ENCODE measurements at regions not wholly inside any gene's neighbourhood (a gene's known extent, or its start where the extent isn't known, plus 50 kb on each side); places are given as distances from the start of the nearest gene placed in this dataset.

DNA sequence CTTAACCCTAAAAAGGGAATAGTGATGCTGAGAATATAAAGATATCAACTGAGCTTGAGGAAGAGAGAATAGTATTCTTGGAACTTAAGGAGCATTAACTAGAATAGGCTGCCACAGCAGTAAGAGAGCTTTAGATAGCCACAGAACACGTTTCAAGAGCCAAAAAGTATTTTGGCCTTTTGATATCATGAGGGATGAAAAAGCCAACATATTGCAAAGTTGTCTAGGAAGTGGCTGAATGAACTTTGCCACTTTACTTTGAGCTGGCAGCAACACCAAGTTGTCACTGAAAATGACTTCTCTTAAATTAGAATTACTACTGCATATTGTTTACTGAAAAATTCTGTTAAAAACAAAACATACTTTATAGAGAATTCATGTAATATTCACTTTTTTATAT lies 1476.2 kb downstream of the MRPL39 start:
- dilution Hi-C loops (cut with HindIII; ENCODE audit: low sequenced_read_pairs, unreplicated experiment), result no loop called here
- Histone ChIP-seq H4K20me1 (ENCODE audit: insufficient read depth, low read length) (no peaks in the 10 kb centered on the region), H3K36me3 (ENCODE audit: control insufficient read depth, insufficient read depth, low read length) (no peaks in the 10 kb centered on the region), H2BK120ac (ENCODE audit: low read depth, low read length) (no peak overlapping the region), H3K56ac (ENCODE audit: extremely low read depth, insufficient read depth, low read length) (no peak overlapping the region), H3K27me3 (ENCODE audit: control insufficient read depth, insufficient read depth, low read length) (no peaks in the 10 kb centered on the region), H2BK15ac (ENCODE audit: low read depth, low read length) (no peak overlapping the region), H3K4me1 (ENCODE audit: control insufficient read depth, insufficient read depth, low read length) (no peaks in the 10 kb centered on the region), H2BK20ac (ENCODE audit: low read depth, low read length) (no peak overlapping the region; the same call in 1 of the 2 replicates), H3K79me1 (ENCODE audit: low read depth in 1 of 2, low read length in 2 of 2) (no peaks in the 10 kb centered on the region), H2BK5ac (ENCODE audit: low read depth, low read length, poor library complexity, severe bottlenecking) (no peak overlapping the region), H2AK9ac (replicated peaks; ENCODE audit: low read depth, low read length, poor library complexity) (no peak overlapping the region), H3K14ac (replicated peaks; ENCODE audit: low read depth, low read length) (no peak overlapping the region), H4K91ac (ENCODE audit: insufficient read depth, low read depth, low read length) (no peak overlapping the region), H3K9ac (ENCODE audit: low read depth, low read length) (no peak overlapping the region), H3K23ac (ENCODE audit: low read depth, low read length) (no peak overlapping the region), H3K9me1 (ENCODE audit: insufficient read depth, low read length) (no peaks in the 10 kb centered on the region), H3K27ac (ENCODE audit: insufficient read depth, low read length) (no peak overlapping the region), H3K4ac (ENCODE audit: low read depth, low read length) (no peak overlapping the region), H4K8ac (ENCODE audit: low read depth in 2 of 2, low read length in 2 of 2) (no peak overlapping the region), H3K4me3 (ENCODE audit: insufficient read depth, low read depth, low read length) (no peak overlapping the region), H3K4me2 (ENCODE audit: low read depth, low read length) (no peak overlapping the region), H3K18ac (ENCODE audit: low read depth, low read length) (no peak overlapping the region), H3K9me3 (ENCODE audit: control insufficient read depth, insufficient read depth, low read length) (no peaks in the 10 kb centered on the region), H2AFZ (replicated peaks; ENCODE audit: low read length, poor library complexity) (no peak overlapping the region), H2AK5ac (ENCODE audit: low read depth, low read length) (no peak overlapping the region), H4K5ac (ENCODE audit: low read depth, low read length) (no peak overlapping the region)
- no peak for ATAC-seq (ENCODE audit: low read depth)
- intact Hi-C loops (cut with micrococcal nuclease), result no loop called here
- DNase-seq, result no peak
- TF ChIP-seq MAFK (IDR thresholded peaks at IDR 0.05; ENCODE audit: low read depth, low read length), result no peak
- TF ChIP-seq FOS (IDR thresholded peaks at IDR 0.05; ENCODE audit: low read depth, low read length), result no peak
- TF ChIP-seq BHLHE40 (IDR thresholded peaks at IDR 0.05; ENCODE audit: low read depth, low read length), result no peak
- TF ChIP-seq SMC3 (IDR thresholded peaks at IDR 0.05; ENCODE audit: low read depth, low read length), result no peak
- TF ChIP-seq NFE2L2 (IDR thresholded peaks at IDR 0.05; ENCODE audit: low read depth, low read length), result no peak
- TF ChIP-seq, protein P1, sequence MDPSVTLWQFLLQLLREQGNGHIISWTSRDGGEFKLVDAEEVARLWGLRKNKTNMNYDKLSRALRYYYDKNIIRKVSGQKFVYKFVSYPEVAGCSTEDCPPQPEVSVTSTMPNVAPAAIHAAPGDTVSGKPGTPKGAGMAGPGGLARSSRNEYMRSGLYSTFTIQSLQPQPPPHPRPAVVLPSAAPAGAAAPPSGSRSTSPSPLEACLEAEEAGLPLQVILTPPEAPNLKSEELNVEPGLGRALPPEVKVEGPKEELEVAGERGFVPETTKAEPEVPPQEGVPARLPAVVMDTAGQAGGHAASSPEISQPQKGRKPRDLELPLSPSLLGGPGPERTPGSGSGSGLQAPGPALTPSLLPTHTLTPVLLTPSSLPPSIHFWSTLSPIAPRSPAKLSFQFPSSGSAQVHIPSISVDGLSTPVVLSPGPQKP (IDR thresholded peaks at IDR 0.05; ENCODE audit: borderline replicate concordance, low read depth, low read length), result no peak
- no peak for TF ChIP-seq CHD1 (IDR thresholded peaks at IDR 0.05; ENCODE audit: low read depth, low read length)
- TF ChIP-seq CEBPB (IDR thresholded peaks at IDR 0.05; ENCODE audit: low read depth, low read length), result no peak
- TF ChIP-seq RFX5 (IDR thresholded peaks at IDR 0.05; ENCODE audit: low read depth, low read length), result no peak
- TF ChIP-seq MXI1 (IDR thresholded peaks at IDR 0.05; ENCODE audit: borderline replicate concordance, low read depth, low read length), result no peak
- no peak for TF ChIP-seq MAZ (IDR thresholded peaks at IDR 0.05; ENCODE audit: borderline replicate concordance, low read depth, low read length)
- TF ChIP-seq, protein P2, sequence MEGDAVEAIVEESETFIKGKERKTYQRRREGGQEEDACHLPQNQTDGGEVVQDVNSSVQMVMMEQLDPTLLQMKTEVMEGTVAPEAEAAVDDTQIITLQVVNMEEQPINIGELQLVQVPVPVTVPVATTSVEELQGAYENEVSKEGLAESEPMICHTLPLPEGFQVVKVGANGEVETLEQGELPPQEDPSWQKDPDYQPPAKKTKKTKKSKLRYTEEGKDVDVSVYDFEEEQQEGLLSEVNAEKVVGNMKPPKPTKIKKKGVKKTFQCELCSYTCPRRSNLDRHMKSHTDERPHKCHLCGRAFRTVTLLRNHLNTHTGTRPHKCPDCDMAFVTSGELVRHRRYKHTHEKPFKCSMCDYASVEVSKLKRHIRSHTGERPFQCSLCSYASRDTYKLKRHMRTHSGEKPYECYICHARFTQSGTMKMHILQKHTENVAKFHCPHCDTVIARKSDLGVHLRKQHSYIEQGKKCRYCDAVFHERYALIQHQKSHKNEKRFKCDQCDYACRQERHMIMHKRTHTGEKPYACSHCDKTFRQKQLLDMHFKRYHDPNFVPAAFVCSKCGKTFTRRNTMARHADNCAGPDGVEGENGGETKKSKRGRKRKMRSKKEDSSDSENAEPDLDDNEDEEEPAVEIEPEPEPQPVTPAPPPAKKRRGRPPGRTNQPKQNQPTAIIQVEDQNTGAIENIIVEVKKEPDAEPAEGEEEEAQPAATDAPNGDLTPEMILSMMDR (conservative IDR thresholded peaks at IDR 0.05; ENCODE audit: low read depth, low read length), result no peak
- TF ChIP-seq POLR2A (IDR thresholded peaks at IDR 0.05; ENCODE audit: low read depth, low read length), result no peak
- TF ChIP-seq, protein P3, sequence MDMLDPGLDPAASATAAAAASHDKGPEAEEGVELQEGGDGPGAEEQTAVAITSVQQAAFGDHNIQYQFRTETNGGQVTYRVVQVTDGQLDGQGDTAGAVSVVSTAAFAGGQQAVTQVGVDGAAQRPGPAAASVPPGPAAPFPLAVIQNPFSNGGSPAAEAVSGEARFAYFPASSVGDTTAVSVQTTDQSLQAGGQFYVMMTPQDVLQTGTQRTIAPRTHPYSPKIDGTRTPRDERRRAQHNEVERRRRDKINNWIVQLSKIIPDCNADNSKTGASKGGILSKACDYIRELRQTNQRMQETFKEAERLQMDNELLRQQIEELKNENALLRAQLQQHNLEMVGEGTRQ (IDR thresholded peaks at IDR 0.05; ENCODE audit: low read depth, low read length), result no peak
- TF ChIP-seq RCOR1 (IDR thresholded peaks at IDR 0.05; ENCODE audit: insufficient replicate concordance, low read length), result no peak
- no peak for TF ChIP-seq RAD21 (IDR thresholded peaks at IDR 0.05; ENCODE audit: low read length)
- no TSS peak for BruUV-seq (replicated peaks)
- in situ Hi-C loops (cut with MboI; ENCODE audit: low sequenced_read_pairs), result no loop called here
- WGBS, 2 experiments (ENCODE audit: extremely low coverage in 2 of 2, insufficient read length in 1 of 2), result no CpG with 5 or more reads among the region's 1 CpG
- ChIA-PET CTCF (no interaction called here), POLR2A (ENCODE audit: unreplicated experiment) (no interaction called here)

All from IMR-90 (cell line).